ENCODE measurements at regions not wholly inside any gene's neighbourhood (a gene's known extent, or its start where the extent isn't known, plus 50 kb on each side); places are given as distances from the start of the nearest gene placed in this dataset.
A peak's percentile ranks its signal among the peaks of the same experiment; 100 is the strongest.
"Not testable (repeated sequence)": the region's sequence is repeated elsewhere in the genome, so short reads cannot be mapped to it uniquely, and the experiment has no call there.

- not testable (repeated sequence) for H3K4me3 Mint-ChIP-seq; H3K27ac Mint-ChIP-seq; H3K36me3 Mint-ChIP-seq; H3K4me1 Mint-ChIP-seq; DNase-seq; H3K27me3 Mint-ChIP-seq; H3K9me3 Mint-ChIP-seq; ATAC-seq (ENCODE audit: low read depth in 2 of 2)
Measured at GRCh38 chr16:26508946-26509345, 557.8 kb upstream of the C16orf82 start.

- no peaks in the 10 kb centered on the region for H3K36me3 Mint-ChIP-seq
- H3K4me3 Mint-ChIP-seq: no peak overlapping the region
- peaks cover 0 to 1% (median 0%) of the 10 kb centered on the region in 7 donors for H3K9me3 Mint-ChIP-seq
- H3K4me1 Mint-ChIP-seq: no peaks in the 10 kb centered on the region
- no peak for DNase-seq
- no peak overlapping the region for H3K27ac Mint-ChIP-seq
- ATAC-seq (ENCODE audit: low read depth in 2 of 2): no peak
- H3K27me3 Mint-ChIP-seq: peaks cover 10 to 20% (median 17%) of the 10 kb centered on the region in 3 donors
Measured at GRCh38 chr16:26510924-26511323, 555.8 kb upstream of the C16orf82 start.

- H3K36me3 Mint-ChIP-seq: no peaks in the 10 kb centered on the region
- no peak for ATAC-seq (ENCODE audit: low read depth in 2 of 2)
- no peak overlapping the region for H3K27ac Mint-ChIP-seq
- peaks cover 12 to 25% (median 23%) of the 10 kb centered on the region in 3 donors for H3K27me3 Mint-ChIP-seq
- no peak overlapping the region for H3K4me3 Mint-ChIP-seq
- H3K4me1 Mint-ChIP-seq: no peaks in the 10 kb centered on the region
- no peak for DNase-seq
- H3K9me3 Mint-ChIP-seq: peaks cover 0 to 1% (median 0%) of the 10 kb centered on the region in 7 donors
Measured at GRCh38 chr16:26511463-26511862, 555.3 kb upstream of the C16orf82 start.

- Mint-ChIP-seq H3K27ac (no peak overlapping the region), H3K4me3 (peak overlapping the region in 1 of 8 donors; percentile 23), H3K4me1 (peaks cover 0 to 4% (median 0%) of the 10 kb centered on the region in 3 donors), H3K36me3 (no peaks in the 10 kb centered on the region), H3K27me3 (peaks cover 10 to 17% (median 16%) of the 10 kb centered on the region in 3 donors), H3K9me3 (peaks cover 0 to 5% (median 0%) of the 10 kb centered on the region in 7 donors)
- DNase-seq (no peak), ATAC-seq (ENCODE audit: low read depth in 2 of 2) (no peak)
Measured at GRCh38 chr16:26521626-26522025, 545.1 kb upstream of the C16orf82 start.

- no peaks in the 10 kb centered on the region for H3K36me3 Mint-ChIP-seq
Measured at GRCh38 chr16:26524281-26524680, 542.4 kb upstream of the C16orf82 start.

GRCh38 chr16:26524846-26525245 is 541.9 kb upstream of the C16orf82 start:
- Mint-ChIP-seq H3K27me3 (peaks cover 9 to 16% (median 16%) of the 10 kb centered on the region in 3 donors), H3K4me1 (peaks cover 0 to 4% (median 0%) of the 10 kb centered on the region in 3 donors), H3K27ac (no peak overlapping the region), H3K4me3 (no peak overlapping the region), H3K36me3 (no peaks in the 10 kb centered on the region), H3K9me3 (peaks cover 0 to 5% (median 0%) of the 10 kb centered on the region in 7 donors)
- ATAC-seq (ENCODE audit: low read depth in 2 of 2): no peak
- DNase-seq: no peak

More at GRCh38 chr16:26524281-26524680, 542.4 kb upstream of the C16orf82 start:
- peaks cover 9 to 21% (median 21%) of the 10 kb centered on the region in 3 donors for H3K27me3 Mint-ChIP-seq
- H3K4me1 Mint-ChIP-seq: peaks cover 0 to 4% (median 0%) of the 10 kb centered on the region in 3 donors
- peaks cover 0 to 5% (median 0%) of the 10 kb centered on the region in 7 donors for H3K9me3 Mint-ChIP-seq
- no peak overlapping the region for H3K27ac Mint-ChIP-seq
- no peak overlapping the region for H3K4me3 Mint-ChIP-seq
- ATAC-seq (ENCODE audit: low read depth in 2 of 2): no peak
- DNase-seq: no peak

- Mint-ChIP-seq H3K27me3 (peaks cover 9 to 15% (median 14%) of the 10 kb centered on the region in 3 donors), H3K36me3 (no peaks in the 10 kb centered on the region), H3K4me1 (peaks cover 0 to 4% (median 0%) of the 10 kb centered on the region in 3 donors), H3K4me3 (no peak overlapping the region), H3K27ac (peak overlapping the region in 1 of 6 donors; percentile 35), H3K9me3 (peaks cover 0 to 5% (median 0%) of the 10 kb centered on the region in 7 donors)
- ATAC-seq (ENCODE audit: low read depth in 2 of 2) (no peak), DNase-seq (no peak)
Measured at GRCh38 chr16:26525856-26526255, 540.9 kb upstream of the C16orf82 start.

GRCh38 chr16:26526633-26527032 is 540.1 kb upstream of the C16orf82 start:
- H3K27me3 Mint-ChIP-seq: peaks cover 9 to 15% (median 14%) of the 10 kb centered on the region in 3 donors
- no peak overlapping the region for H3K27ac Mint-ChIP-seq
- ATAC-seq (ENCODE audit: low read depth in 2 of 2) (no peak), DNase-seq (no peak)
- H3K4me1 Mint-ChIP-seq: peaks cover 0 to 4% (median 0%) of the 10 kb centered on the region in 3 donors
- H3K36me3 Mint-ChIP-seq: no peaks in the 10 kb centered on the region
- H3K4me3 Mint-ChIP-seq: no peak overlapping the region
- H3K9me3 Mint-ChIP-seq: peaks cover 0 to 5% (median 0%) of the 10 kb centered on the region in 7 donors

- peaks cover 6 to 13% (median 9%) of the 10 kb centered on the region in 3 donors for H3K27me3 Mint-ChIP-seq
- H3K27ac Mint-ChIP-seq: no peak overlapping the region
- no peak overlapping the region for H3K4me3 Mint-ChIP-seq
- H3K36me3 Mint-ChIP-seq: no peaks in the 10 kb centered on the region
- DNase-seq: no peak
- ATAC-seq (ENCODE audit: low read depth in 2 of 2): no peak
- peaks cover 0 to 3% (median 0%) of the 10 kb centered on the region in 3 donors for H3K4me1 Mint-ChIP-seq
- peaks cover 0 to 17% (median 4%) of the 10 kb centered on the region in 7 donors for H3K9me3 Mint-ChIP-seq
Measured at GRCh38 chr16:26530584-26531289, 536.0 kb upstream of the C16orf82 start.

GRCh38 chr16:26531290-26531730 is 535.4 kb upstream of the C16orf82 start:
- Mint-ChIP-seq H3K27me3 (peaks cover 0 to 8% (median 7%) of the 10 kb centered on the region in 3 donors), H3K4me1 (no peaks in the 10 kb centered on the region), H3K4me3 (no peak overlapping the region), H3K36me3 (no peaks in the 10 kb centered on the region), H3K27ac (no peak overlapping the region), H3K9me3 (peaks cover 0 to 17% (median 0%) of the 10 kb centered on the region in 7 donors)
- ATAC-seq (ENCODE audit: low read depth in 2 of 2) (no peak), DNase-seq (no peak)

- ATAC-seq (ENCODE audit: low read depth in 2 of 2): no peak
- Mint-ChIP-seq H3K27me3 (peaks cover 0 to 11% (median 4%) of the 10 kb centered on the region in 3 donors), H3K4me3 (no peak overlapping the region), H3K4me1 (no peaks in the 10 kb centered on the region), H3K27ac (no peak overlapping the region), H3K9me3 (peaks cover 0 to 17% (median 0%) of the 10 kb centered on the region in 7 donors), H3K36me3 (no peaks in the 10 kb centered on the region)
- DNase-seq: no peak
Measured at GRCh38 chr16:26532456-26532855, 534.3 kb upstream of the C16orf82 start.

GRCh38 chr16:26542198-26542597 is 524.5 kb upstream of the C16orf82 start:
- Mint-ChIP-seq H3K9me3 (peaks cover 0 to 1% (median 0%) of the 10 kb centered on the region in 7 donors), H3K36me3 (no peaks in the 10 kb centered on the region), H3K4me1 (no peaks in the 10 kb centered on the region), H3K27me3 (peaks cover 0 to 5% (median 0%) of the 10 kb centered on the region in 3 donors), H3K27ac (no peak overlapping the region), H3K4me3 (no peak overlapping the region)
- no peak for ATAC-seq (ENCODE audit: low read depth in 2 of 2)
- no peak for DNase-seq

GRCh38 chr16:26546573-26546972 is 520.2 kb upstream of the C16orf82 start:
- Mint-ChIP-seq H3K4me1 (no peaks in the 10 kb centered on the region), H3K27ac (no peak overlapping the region), H3K9me3 (peaks cover 0 to 2% (median 0%) of the 10 kb centered on the region in 7 donors), H3K36me3 (no peaks in the 10 kb centered on the region), H3K4me3 (no peak overlapping the region), H3K27me3 (peaks cover 0 to 5% (median 0%) of the 10 kb centered on the region in 3 donors)
- ATAC-seq (ENCODE audit: low read depth in 2 of 2) (no peak), DNase-seq (no peak)

- ATAC-seq (ENCODE audit: low read depth in 2 of 2) (no peak), DNase-seq (no peak)
Measured at GRCh38 chr16:26547681-26548080, 519.0 kb upstream of the C16orf82 start.

More at GRCh38 chr16:26547681-26548080, 519.0 kb upstream of the C16orf82 start:
- no peak overlapping the region for H3K27ac Mint-ChIP-seq
- no peak overlapping the region for H3K4me3 Mint-ChIP-seq
- H3K27me3 Mint-ChIP-seq: peaks cover 0 to 8% (median 5%) of the 10 kb centered on the region in 3 donors
- H3K4me1 Mint-ChIP-seq: no peaks in the 10 kb centered on the region
- peaks cover 0 to 2% (median 0%) of the 10 kb centered on the region in 7 donors for H3K9me3 Mint-ChIP-seq
- H3K36me3 Mint-ChIP-seq: no peaks in the 10 kb centered on the region
